ENCODE measurements at regions not wholly inside any gene's neighbourhood (a gene's known extent, or its start where the extent isn't known, plus 50 kb on each side); places are given as distances from the start of the nearest gene placed in this dataset.

GRCh38 chr4:188988131-188988530 is 848.9 kb downstream of the TRIML1 start:
- Histone ChIP-seq H4K20me1 (ENCODE audit: control insufficient read depth, extremely low read depth, insufficient read depth, low read length) (no peaks in the 10 kb centered on the region), H3K9me3 (ENCODE audit: control insufficient read depth, insufficient read depth, low read depth, low read length) (no peaks in the 10 kb centered on the region), H3K4me3 (replicated peaks in 1 of 4; ENCODE audit: control extremely low read depth in 1 of 4, insufficient read depth in 1 of 4, low read depth in 3 of 4, low read length in 4 of 4) (no peak overlapping the region), H3K9ac (ENCODE audit: insufficient read depth, low read length) (no peak overlapping the region), H3K4me2 (ENCODE audit: extremely low read depth, insufficient read depth, low read length) (no peak overlapping the region), H3K27ac (ENCODE audit: insufficient read depth, low read length) (no peak overlapping the region), H3K27me3 (ENCODE audit: control insufficient read depth, insufficient read depth, low read length) (no peaks in the 10 kb centered on the region), H2AFZ (ENCODE audit: low read length) (no peak overlapping the region), H3K79me2 (ENCODE audit: control insufficient read depth, insufficient read depth, low read length) (no peaks in the 10 kb centered on the region), H3K36me3 (ENCODE audit: control insufficient read depth, insufficient read depth, low read length) (no peaks in the 10 kb centered on the region), H3K4me1 (ENCODE audit: control insufficient read depth, extremely low read depth, insufficient read depth, low read length) (no peaks in the 10 kb centered on the region)
- TF ChIP-seq CTCF (conservative IDR thresholded peaks at IDR 0.05 in 1 of 2, IDR thresholded peaks at IDR 0.05 in 1 of 2; ENCODE audit: low read depth in 1 of 2, low read length in 2 of 2) = no peak
- no peak for TF ChIP-seq EZH2 (IDR thresholded peaks at IDR 0.05; ENCODE audit: low read length, missing control alignments)
- no peak for DNase-seq (ENCODE audit: low read depth in 2 of 2)

GRCh38 chr4:188989371-188989770 is 850.1 kb downstream of the TRIML1 start:
- Histone ChIP-seq H3K9me3 (ENCODE audit: control insufficient read depth, insufficient read depth, low read depth, low read length) (no peaks in the 10 kb centered on the region), H3K36me3 (ENCODE audit: control insufficient read depth, insufficient read depth, low read length) (no peaks in the 10 kb centered on the region), H4K20me1 (ENCODE audit: control insufficient read depth, extremely low read depth, insufficient read depth, low read length) (no peaks in the 10 kb centered on the region), H3K9ac (ENCODE audit: insufficient read depth, low read length) (no peak overlapping the region), H3K27me3 (ENCODE audit: control insufficient read depth, insufficient read depth, low read length) (no peaks in the 10 kb centered on the region), H3K27ac (ENCODE audit: insufficient read depth, low read length) (no peak overlapping the region), H3K4me3 (replicated peaks in 1 of 4; ENCODE audit: control extremely low read depth in 1 of 4, insufficient read depth in 1 of 4, low read depth in 3 of 4, low read length in 4 of 4) (no peak overlapping the region), H3K79me2 (ENCODE audit: control insufficient read depth, insufficient read depth, low read length) (no peaks in the 10 kb centered on the region), H2AFZ (ENCODE audit: low read length) (no peak overlapping the region), H3K4me1 (ENCODE audit: control insufficient read depth, extremely low read depth, insufficient read depth, low read length) (no peaks in the 10 kb centered on the region), H3K4me2 (ENCODE audit: extremely low read depth, insufficient read depth, low read length) (no peak overlapping the region)
- TF ChIP-seq CTCF (conservative IDR thresholded peaks at IDR 0.05 in 1 of 2, IDR thresholded peaks at IDR 0.05 in 1 of 2; ENCODE audit: low read depth in 1 of 2, low read length in 2 of 2) = no peak
- TF ChIP-seq EZH2 (IDR thresholded peaks at IDR 0.05; ENCODE audit: low read length, missing control alignments) = no peak
- DNase-seq (ENCODE audit: low read depth in 2 of 2) = no peak

- peak; percentile 8 to 20 for DNase-seq (ENCODE audit: low read depth in 2 of 2)
- Histone ChIP-seq H2AFZ (ENCODE audit: low read length) (no peak overlapping the region), H3K4me3 (replicated peaks in 1 of 4; ENCODE audit: control extremely low read depth in 1 of 4, insufficient read depth in 1 of 4, low read depth in 3 of 4, low read length in 4 of 4) (no peak overlapping the region), H3K9me3 (ENCODE audit: control insufficient read depth, insufficient read depth, low read depth, low read length) (no peaks in the 10 kb centered on the region), H3K79me2 (ENCODE audit: control insufficient read depth, insufficient read depth, low read length) (no peaks in the 10 kb centered on the region), H3K4me1 (ENCODE audit: control insufficient read depth, extremely low read depth, insufficient read depth, low read length) (no peaks in the 10 kb centered on the region), H3K4me2 (ENCODE audit: extremely low read depth, insufficient read depth, low read length) (no peak overlapping the region), H3K27me3 (ENCODE audit: control insufficient read depth, insufficient read depth, low read length) (no peaks in the 10 kb centered on the region), H4K20me1 (ENCODE audit: control insufficient read depth, extremely low read depth, insufficient read depth, low read length) (no peaks in the 10 kb centered on the region), H3K9ac (ENCODE audit: insufficient read depth, low read length) (no peak overlapping the region), H3K36me3 (ENCODE audit: control insufficient read depth, insufficient read depth, low read length) (no peaks in the 10 kb centered on the region), H3K27ac (ENCODE audit: insufficient read depth, low read length) (no peak overlapping the region)
- TF ChIP-seq EZH2 (IDR thresholded peaks at IDR 0.05; ENCODE audit: low read length, missing control alignments) = no peak
- no peak for TF ChIP-seq CTCF (conservative IDR thresholded peaks at IDR 0.05 in 1 of 2, IDR thresholded peaks at IDR 0.05 in 1 of 2; ENCODE audit: low read depth in 1 of 2, low read length in 2 of 2)
Observed at GRCh38 chr4:188992706-188993105, 853.5 kb downstream of the TRIML1 start.

Data from fibroblast of lung (primary cell).